Panc1 (cell line): ENCODE measurements at regions not wholly inside any gene's neighbourhood (a gene's known extent, or its start where the extent isn't known, plus 50 kb on each side); places are given as distances from the start of the nearest gene placed in this dataset.

Source experiments
- ATAC-seq: fragments of 200-7000 bp; cut with Tn5 transposase; 2 replicates; pipeline ENCODE4 v1.9.1; 2020; ENCODE audit warnings: mild to moderate bottlenecking, moderate library complexity
- BruUV-seq: library from RNA; stranded (reverse); fragments of 400-500 nt; replicated peaks from 2 replicates; lab custom pipeline; 2021; lab: Mats Ljungman, UMichigan
- CTCF ChIA-PET: fragments of 300-600 bp; sonication (Branson Sonifier 250); formaldehyde crosslinking; loops from one replicate; lab custom pipeline; 2022; ENCODE audit warnings: antibody characterized with exemption; lab: Charles Lee
- POLR2A ChIA-PET: fragments of 300-600 bp; sonication (Branson Sonifier 250); formaldehyde crosslinking; loops from one replicate; lab custom pipeline; 2022; ENCODE audit warnings: antibody characterized with exemption; lab: Charles Lee
- DNase-seq: peaks from one replicate; pipeline ENCODE4 v3.0.0-alpha.2; 2010; ENCODE audit warnings: low read depth, low spot score
- H3K27ac ChIP-seq: 2 replicates; pipeline ENCODE4 v1.5.1; 2011; ENCODE audit warnings: mild to moderate bottlenecking, low read length, inconsistent platforms
- H3K27me3 ChIP-seq: fragments of 200-500 bp; sonication (Bioruptor generic); 2 replicates; pipeline ENCODE4 v1.6.0; 2014; ENCODE audit warnings: low read length, inconsistent platforms; ENCODE audit not compliant: control insufficient read depth, insufficient read depth
- H3K36me3 ChIP-seq: fragments of 200-500 bp; sonication (Bioruptor generic); 2 replicates; pipeline ENCODE4 v1.5.1; 2014; ENCODE audit warnings: inconsistent platforms, mild to moderate bottlenecking, low read length, moderate library complexity; ENCODE audit not compliant: control insufficient read depth, insufficient read depth
- H3K4me1 ChIP-seq: 2 replicates; pipeline ENCODE4 v1.5.1; 2011; ENCODE audit warnings: inconsistent platforms, mild to moderate bottlenecking, low read length, moderate library complexity; ENCODE audit not compliant: control insufficient read depth, insufficient read depth
- H3K4me3 ChIP-seq, 2 experiments: 2 replicates each; pipeline ENCODE4 v1.5.1; 2011 to 2012; ENCODE audit warnings: low read depth in 2 of 2, low read length in 2 of 2, mild to moderate bottlenecking in 2 of 2, inconsistent platforms in 1 of 2, moderate library complexity in 1 of 2
- H3K9me3 ChIP-seq: fragments of 200-500 bp; sonication (Bioruptor generic); 2 replicates; pipeline ENCODE4 v1.5.1; 2014; ENCODE audit warnings: low read depth, mild to moderate bottlenecking, inconsistent platforms, low read length, moderate library complexity; ENCODE audit not compliant: control insufficient read depth, insufficient read depth
- CTCF ChIP-seq: fragments of 450-650 bp; IDR thresholded peaks from 2 replicates; pipeline ENCODE4 v1.5.1; 2017; ENCODE audit warnings: mild to moderate bottlenecking
- POLR2AphosphoS5 ChIP-seq: IDR thresholded peaks from 2 replicates; pipeline ENCODE4 v1.6.1; 2012; ENCODE audit warnings: mild to moderate bottlenecking, low read depth, low read length, moderate library complexity
- REST ChIP-seq, 2 experiments: IDR thresholded peaks; 2 replicates each; pipeline ENCODE4 v1.6.1; 2011 to 2012; ENCODE audit warnings: low read depth in 2 of 2, control low read depth in 1 of 2, low read length in 1 of 2, mild to moderate bottlenecking in 1 of 2, moderate library complexity in 1 of 2; ENCODE audit not compliant: insufficient read depth in 1 of 2
- SIN3A ChIP-seq: IDR thresholded peaks from 2 replicates; pipeline ENCODE4 v1.6.1; 2012; ENCODE audit warnings: low read depth, mild to moderate bottlenecking, low read length, moderate library complexity, borderline replicate concordance; ENCODE audit not compliant: insufficient read depth
- TCF7L2 ChIP-seq: IDR thresholded peaks from 2 replicates; pipeline ENCODE4 v1.6.1; 2011; ENCODE audit warnings: mild to moderate bottlenecking, low read depth, low read length, inconsistent platforms
- in situ Hi-C: cut with HindIII; loops from 2 replicates; pipeline ENCODE4 v1.10.0; 2016; ENCODE audit warnings: low sequenced_read_pairs, low pct_unique_long_range_greater_than_20kb
- intact Hi-C: fragments of 100-400 bp; cut with micrococcal nuclease; formaldehyde crosslinking; loops from one replicate; pipeline ENCODE4 v1.10.0; 2022; ENCODE audit not compliant: unreplicated experiment

GRCh38 chr10:25104441-25104840, 70.4 kb upstream of the GPR158 start:
- H3K36me3 ChIP-seq, result no peaks in the 10 kb centered on the region
- no peak overlapping the region for H3K4me3 ChIP-seq
- intact Hi-C loops (no loop called here), in situ Hi-C loops (no loop called here)
- H3K9me3 ChIP-seq, result no peaks in the 10 kb centered on the region
- no peak overlapping the region for H3K27ac ChIP-seq
- no peak for TF ChIP-seq POLR2AphosphoS5
- no peak for TF ChIP-seq CTCF
- TF ChIP-seq REST (IDR thresholded peaks at IDR 0.05; ENCODE audit: insufficient read depth in 1 of 2, low read depth in 2 of 2, low read length in 1 of 2), result no peak
- TF ChIP-seq TCF7L2, result no peak
- TF ChIP-seq SIN3A, result no peak
- H3K27me3 ChIP-seq, result no peaks in the 10 kb centered on the region
- DNase-seq (no peak), ATAC-seq (no peak)
- POLR2A ChIA-PET, result no interaction called here
- H3K4me1 ChIP-seq, result no peaks in the 10 kb centered on the region
- no TSS peak for BruUV-seq
- CTCF ChIA-PET, result no interaction called here

GRCh38 chr10:25105262-25105661, 69.5 kb upstream of the GPR158 start:
- intact Hi-C loops, result no loop called here
- no TSS peak for BruUV-seq

More at GRCh38 chr10:25105262-25105661, 69.5 kb upstream of the GPR158 start:
- ATAC-seq (no peak), DNase-seq (no peak)
- H3K4me1 ChIP-seq, result no peaks in the 10 kb centered on the region
- ChIA-PET CTCF (no interaction called here), POLR2A (no interaction called here)
- H3K36me3 ChIP-seq, result no peaks in the 10 kb centered on the region
- in situ Hi-C loops, result no loop called here
- H3K4me3 ChIP-seq, result no peak overlapping the region
- no peaks in the 10 kb centered on the region for H3K9me3 ChIP-seq
- no peak overlapping the region for H3K27ac ChIP-seq
- no peaks in the 10 kb centered on the region for H3K27me3 ChIP-seq
- TF ChIP-seq POLR2AphosphoS5 (no peak), TCF7L2 (no peak), SIN3A (no peak), CTCF (no peak)
